HG02763 (cell line): ENCODE measurements at regions not wholly inside any gene's neighbourhood (a gene's known extent, or its start where the extent isn't known, plus 50 kb on each side); places are given as distances from the start of the nearest gene placed in this dataset.
"Not testable (repeated sequence)": the region's sequence is repeated elsewhere in the genome, so short reads cannot be mapped to it uniquely, and the experiment has no call there.

ENCODE experiments used
- ATAC-seq: cut with Tn5 transposase; IDR thresholded peaks from one replicate; pipeline ENCODE4 v1.9.1; 2021; ENCODE audit warnings: mild to moderate bottlenecking, moderate library complexity; ENCODE audit not compliant: unreplicated experiment

- ATAC-seq: no peak
Observed at GRCh38 chr5:116746668-116747067, 172.0 kb upstream of the SEMA6A start.

- no peak for ATAC-seq
Observed at GRCh38 chr5:116740771-116741170, 166.1 kb upstream of the SEMA6A start.

- no peak for ATAC-seq
Observed at GRCh38 chr5:116739571-116739970, 164.9 kb upstream of the SEMA6A start.

GRCh38 chr5:116738615-116739261 is 164.1 kb upstream of the SEMA6A start:
- no peak for ATAC-seq

GRCh38 chr5:116738239-116738614 is 163.6 kb upstream of the SEMA6A start:
- no peak for ATAC-seq

- no peak for ATAC-seq
Observed at GRCh38 chr5:116736671-116737070, 162.0 kb upstream of the SEMA6A start.

- ATAC-seq: no peak
Observed at GRCh38 chr5:116733991-116734975, 159.7 kb upstream of the SEMA6A start.

GRCh38 chr5:116732591-116732990 is 158.0 kb upstream of the SEMA6A start:
- no peak for ATAC-seq

- no peak for ATAC-seq
Observed at GRCh38 chr5:116731432-116731831, 156.8 kb upstream of the SEMA6A start.

GRCh38 chr5:116730706-116731105 is 156.1 kb upstream of the SEMA6A start:
- no peak for ATAC-seq

- no peak for ATAC-seq
Observed at GRCh38 chr5:116730185-116730584, 155.6 kb upstream of the SEMA6A start.

- no peak for ATAC-seq
Observed at GRCh38 chr5:116727248-116727647, 152.6 kb upstream of the SEMA6A start.

- ATAC-seq: not testable (repeated sequence)
Observed at GRCh38 chr5:116726180-116726579, 151.6 kb upstream of the SEMA6A start.

- no peak for ATAC-seq
Observed at GRCh38 chr5:116724971-116725370, 150.3 kb upstream of the SEMA6A start.

GRCh38 chr5:116722651-116723050 is 148.0 kb upstream of the SEMA6A start:
- ATAC-seq: no peak

GRCh38 chr5:116719106-116719505 is 144.5 kb upstream of the SEMA6A start:
- ATAC-seq: no peak

- ATAC-seq: no peak
Observed at GRCh38 chr5:116718317-116718716, 143.7 kb upstream of the SEMA6A start.

- no peak for ATAC-seq
Observed at GRCh38 chr5:116709082-116709481, 134.5 kb upstream of the SEMA6A start.

GRCh38 chr5:116705121-116705519 is 130.5 kb upstream of the SEMA6A start:
- not testable (repeated sequence) for ATAC-seq

- ATAC-seq: no peak
Observed at GRCh38 chr5:116703941-116704340, 129.3 kb upstream of the SEMA6A start.

GRCh38 chr5:116703328-116703727 is 128.7 kb upstream of the SEMA6A start:
- no peak for ATAC-seq

- ATAC-seq: no peak
Observed at GRCh38 chr5:116702776-116703175, 128.2 kb upstream of the SEMA6A start.
